GM12878 (cell line): ENCODE measurements at regions not wholly inside any gene's neighbourhood (a gene's known extent, or its start where the extent isn't known, plus 50 kb on each side); places are given as distances from the start of the nearest gene placed in this dataset.

Source experiments
- ATAC-seq: fragments of 200-7000 bp; cut with Tn5 transposase; 3 replicates; pipeline ENCODE4 v1.9.1; 2020; ENCODE audit warnings: mild to moderate bottlenecking, moderate library complexity
- BruUV-seq: library from RNA; stranded (reverse); fragments of 400-500 nt; replicated peaks from 2 replicates; lab custom pipeline; 2021; lab: Mats Ljungman, UMichigan
- CTCF ChIA-PET: fragments of 300-600 bp; sonication (Branson Sonifier 250); formaldehyde crosslinking; extraction: SDS; loops from one replicate; lab custom pipeline; 2021; ENCODE audit warnings: inconsistent platforms; lab: Yijun Ruan, JAX
- POLR2A ChIA-PET: fragments of 350-600 bp; formaldehyde crosslinking; extraction: SDS; loops from one replicate; lab custom pipeline; 2021; ENCODE audit warnings: inconsistent platforms; lab: Charles Lee
- RAD21 ChIA-PET: fragments of 300-600 bp; sonication (Branson Sonifier 250); formaldehyde crosslinking; loops from one replicate; lab custom pipeline; 2023; ENCODE audit warnings: antibody characterized with exemption; ENCODE audit not compliant: unreplicated experiment; lab: Charles Lee
- SMC1A ChIA-PET: fragments of 300-600 bp; sonication (Branson Sonifier 250); formaldehyde crosslinking; loops from one replicate; lab custom pipeline; 2023; ENCODE audit not compliant: unreplicated experiment, uncharacterized antibody; lab: Charles Lee
- DNase-seq: peaks from one replicate; pipeline ENCODE4 v3.0.0-alpha.2; 2011; ENCODE audit warnings: low read depth, low spot score
- FAIRE-seq: peaks from 3 replicates; lab custom pipeline; 2011; peaks lifted over from hg19 to GRCh38; lab: Jason Lieb, UNC
- H2AFZ ChIP-seq: 2 replicates; pipeline ENCODE4 v1.6.0; 2011; ENCODE audit warnings: low read depth, low read length, control low read depth; ENCODE audit not compliant: control insufficient read depth
- H3K27ac ChIP-seq: 2 replicates; pipeline ENCODE4 v1.5.1; 2011; ENCODE audit warnings: control low read depth; ENCODE audit not compliant: control insufficient read depth, insufficient read depth
- H3K27me3 ChIP-seq, 2 experiments: replicated peaks in 1 of 2; 2 replicates each; pipeline versions ENCODE4 v1.6.0 to v1.6.1; 2011; ENCODE audit warnings: low read length in 1 of 2; ENCODE audit not compliant: control insufficient read depth in 2 of 2, insufficient read depth in 2 of 2
- H3K36me3 ChIP-seq, 2 experiments: 2 replicates each; pipeline ENCODE4 v1.5.1; 2011; ENCODE audit warnings: low read length in 1 of 2; ENCODE audit not compliant: control insufficient read depth in 2 of 2, insufficient read depth in 2 of 2
- H3K4me1 ChIP-seq: 2 replicates; pipeline ENCODE4 v1.6.1; 2011; ENCODE audit warnings: mild to moderate bottlenecking, low read length, moderate library complexity, mixed read lengths; ENCODE audit not compliant: control insufficient read depth, insufficient read depth
- H3K4me2 ChIP-seq: 2 replicates; pipeline ENCODE4 v1.6.0; 2011; ENCODE audit warnings: control low read depth; ENCODE audit not compliant: control insufficient read depth, insufficient read depth
- H3K4me3 ChIP-seq: fragments of 200-600 bp; sonication (generic); 2 replicates; pipeline ENCODE4 v1.5.1; 2016
- H3K79me2 ChIP-seq: 2 replicates; pipeline ENCODE4 v1.6.0; 2011; ENCODE audit warnings: low read length; ENCODE audit not compliant: control insufficient read depth, insufficient read depth
- H3K9ac ChIP-seq: 2 replicates; pipeline ENCODE4 v1.8.0; 2011; ENCODE audit warnings: low read length, control low read depth, mixed read lengths; ENCODE audit not compliant: control insufficient read depth, insufficient read depth
- H3K9me3 ChIP-seq: replicated peaks from 3 replicates; pipeline ENCODE4 v1.5.1; 2011; ENCODE audit warnings: mild to moderate bottlenecking, low read length; ENCODE audit not compliant: control insufficient read depth, insufficient read depth
- H4K20me1 ChIP-seq: 2 replicates; pipeline ENCODE4 v1.6.0; 2011; ENCODE audit not compliant: control insufficient read depth, insufficient read depth
- CTCF ChIP-seq, 3 experiments: IDR thresholded peaks in 2 of 3; conservative IDR thresholded peaks in 1 of 3; 2 replicates each; pipeline ENCODE4 v1.5.1; 2011; ENCODE audit warnings: low read depth in 3 of 3, low read length in 3 of 3, mild to moderate bottlenecking in 3 of 3, control low read depth in 2 of 3, moderate library complexity in 2 of 3, inconsistent platforms in 1 of 3, mixed read lengths in 1 of 3; ENCODE audit not compliant: control insufficient read depth in 2 of 3, insufficient read depth in 1 of 3; ENCODE audit errors: extremely low read depth in 1 of 3
- REST ChIP-seq: IDR thresholded peaks from 2 replicates; pipeline ENCODE4 v1.6.1; 2012; ENCODE audit warnings: mild to moderate bottlenecking, low read depth, low read length
- WGBS: methylation state at CpG from one replicate; pipeline ENCODE4 v1.1.6; 2016; ENCODE audit warnings: low lambda C conversion rate; ENCODE audit not compliant: insufficient replicate concordance, insufficient coverage; ENCODE audit errors: missing lambda C conversion rate; 5-methylcytosine and 5-hydroxymethylcytosine counted together
- in situ Hi-C: fragments of 300-500 bp; cut with MboI; formaldehyde crosslinking; loops from 9 replicates; pipeline ENCODE4 v1.14.3; 2018; ENCODE audit warnings: mixed read lengths
- intact Hi-C: fragments of 100-400 bp; cut with micrococcal nuclease; formaldehyde crosslinking; loops from one replicate; pipeline ENCODE4 v1.14.2; 2022; ENCODE audit not compliant: unreplicated experiment

DNA sequence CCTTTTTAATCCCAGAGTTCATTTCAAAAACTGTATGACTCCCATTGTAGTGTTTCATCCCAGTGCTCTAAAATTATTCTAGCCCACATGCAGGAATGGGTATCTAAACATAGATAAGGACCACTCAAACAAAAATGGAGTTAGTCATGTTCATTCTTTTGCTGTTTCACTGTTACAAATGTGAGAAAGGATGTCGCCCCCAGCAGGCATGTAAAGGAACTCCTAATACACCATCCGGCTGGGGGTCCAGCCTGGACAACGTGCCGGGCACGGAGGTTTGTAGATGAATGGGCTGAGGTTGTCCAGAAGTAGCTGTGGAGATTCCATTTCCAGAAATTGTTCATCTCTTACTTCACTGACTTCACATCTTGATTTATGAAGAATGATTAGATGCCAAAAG is 101.9 kb upstream of the RAB12 start:
- SMC1A ChIA-PET, result no interaction called here
- no peak overlapping the region for H3K27ac ChIP-seq
- no peaks in the 10 kb centered on the region for H4K20me1 ChIP-seq
- H3K9me3 ChIP-seq, result no peaks in the 10 kb centered on the region
- RAD21 ChIA-PET, result no interaction called here
- H3K9ac ChIP-seq, result no peak overlapping the region
- no peaks in the 10 kb centered on the region; a peak in 1 of 4 replicates for H3K27me3 ChIP-seq
- no TSS peak for BruUV-seq
- ATAC-seq (peak; percentile 40; the same call in 2 of the 3 replicates), DNase-seq (no peak), FAIRE-seq (no peak)
- CTCF ChIA-PET, result interaction anchor here (0.9 to 1.0 kb wide), 2 partner anchors 27 to 76 kb away, joined by 3 to 4 read pairs; no protein-coding TSS in a partner anchor
- no peaks in the 10 kb centered on the region for H3K79me2 ChIP-seq
- TF ChIP-seq REST (no peak), CTCF (IDR thresholded peaks at IDR 0.05 in 2 of 3, conservative IDR thresholded peaks at IDR 0.05 in 1 of 3; ENCODE audit: control insufficient read depth in 2 of 3, extremely low read depth in 1 of 3, insufficient read depth in 1 of 3, low read depth in 3 of 3, low read length in 3 of 3) (peak in 2 of 3 experiments; percentile 27 to 41; a peak in 3 of 6 replicates)
- WGBS, result under 1% methylated on average over 5 of the region's 5 CpGs
- no peak overlapping the region for H2AFZ ChIP-seq
- H3K36me3 ChIP-seq, result no peaks in the 10 kb centered on the region
- H3K4me3 ChIP-seq, result no peak overlapping the region
- H3K4me2 ChIP-seq, result no peak overlapping the region
- in situ Hi-C loops, result no loop called here
- POLR2A ChIA-PET, result no interaction called here
- intact Hi-C loops, result no loop called here
- no peaks in the 10 kb centered on the region for H3K4me1 ChIP-seq
